ENCODE measurements at regions not wholly inside any gene's neighbourhood (a gene's known extent, or its start where the extent isn't known, plus 50 kb on each side); places are given as distances from the start of the nearest gene placed in this dataset.

DNA sequence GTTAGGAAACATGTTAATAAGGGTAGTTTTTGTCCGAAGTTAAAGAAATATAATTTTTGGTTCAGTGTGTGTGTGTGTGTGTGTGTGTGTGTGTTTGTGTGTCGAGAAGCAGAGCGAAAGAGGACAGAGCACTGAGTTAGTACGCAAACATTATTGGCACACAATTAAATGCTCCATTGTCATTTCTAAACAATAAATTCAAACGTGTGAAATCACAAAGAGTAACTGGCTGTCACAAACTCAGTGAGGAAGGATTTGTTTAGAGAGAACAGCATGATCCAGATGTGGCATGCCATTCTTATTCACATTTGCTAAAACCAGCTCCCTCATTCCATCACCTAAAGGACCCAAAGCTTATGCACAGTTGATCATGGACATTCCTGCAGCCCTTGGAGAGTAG is 970.8 kb downstream of the DTWD2 start:
- no peak overlapping the region for H3K27ac ChIP-seq
- DNase-seq (ENCODE audit: low read depth, low spot score) = no peak

DNA sequence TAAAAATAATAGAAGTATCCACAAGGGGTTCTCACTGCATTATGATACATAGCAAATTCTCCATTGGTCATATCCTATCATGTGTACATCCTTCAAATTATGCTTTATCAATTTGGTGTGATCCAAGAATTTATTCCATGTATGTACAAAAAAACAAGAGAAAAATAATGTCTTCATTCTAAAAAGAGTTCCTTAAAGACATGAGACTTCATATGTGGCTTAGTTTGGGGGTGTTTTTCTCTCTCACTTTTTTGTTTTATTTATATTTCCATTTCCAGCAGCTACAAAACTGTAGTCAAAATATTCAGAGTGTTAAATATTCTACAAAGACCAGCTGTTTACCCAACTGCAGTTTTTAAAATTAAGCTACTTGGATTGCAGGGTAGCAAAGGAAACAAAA is 972.0 kb downstream of the DTWD2 start:
- DNase-seq (ENCODE audit: low read depth, low spot score) = no peak
- no peak overlapping the region for H3K27ac ChIP-seq

DNA sequence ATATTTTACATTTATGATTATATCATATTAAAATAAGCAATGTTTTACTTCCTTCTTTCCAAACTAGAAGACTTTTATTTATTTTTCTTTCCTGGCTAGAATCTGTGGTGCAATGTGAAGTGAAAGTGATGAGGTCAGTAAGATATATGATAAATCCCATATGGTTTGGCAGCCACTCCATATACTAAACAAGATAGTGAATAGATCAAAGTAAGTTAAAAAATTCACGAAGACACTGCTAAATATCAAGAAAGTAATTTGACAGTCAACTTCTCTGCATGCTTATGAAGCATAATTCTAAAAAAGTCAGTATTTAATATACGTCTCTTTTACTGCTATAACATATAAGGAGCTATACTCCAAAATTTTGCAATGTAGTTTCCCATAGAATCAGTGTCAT is 972.8 kb downstream of the DTWD2 start:
- DNase-seq (ENCODE audit: low read depth, low spot score) = no peak
- H3K27ac ChIP-seq = no peak overlapping the region

DNA sequence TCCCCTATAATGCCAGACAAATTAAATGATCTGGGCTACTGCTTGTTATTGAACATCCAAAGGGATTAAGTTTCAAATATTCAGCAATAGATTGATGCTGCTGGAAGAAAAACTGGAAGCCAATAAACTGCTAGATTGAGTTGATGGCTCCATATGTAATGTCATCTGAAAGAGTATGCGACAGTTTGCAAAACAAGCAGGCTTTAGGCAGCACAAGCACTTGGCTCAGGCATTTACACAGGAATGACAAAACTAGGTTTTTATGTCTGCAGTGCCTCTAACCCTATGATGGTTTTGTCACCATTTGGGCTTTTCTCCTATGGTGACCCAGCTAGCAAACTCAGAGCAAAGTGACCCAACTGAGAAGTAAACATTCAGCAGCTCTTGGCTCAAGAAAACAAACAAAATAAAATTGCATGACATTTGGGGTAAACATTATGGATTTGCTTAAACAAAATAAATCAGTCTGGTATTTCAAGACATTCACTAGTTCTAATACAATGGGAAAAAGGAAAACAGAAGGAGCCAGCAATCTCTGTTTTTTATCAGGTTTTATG is 978.5 kb downstream of the DTWD2 start:
- H3K27ac ChIP-seq = no peak overlapping the region
- DNase-seq (ENCODE audit: low read depth, low spot score) = no peak

DNA sequence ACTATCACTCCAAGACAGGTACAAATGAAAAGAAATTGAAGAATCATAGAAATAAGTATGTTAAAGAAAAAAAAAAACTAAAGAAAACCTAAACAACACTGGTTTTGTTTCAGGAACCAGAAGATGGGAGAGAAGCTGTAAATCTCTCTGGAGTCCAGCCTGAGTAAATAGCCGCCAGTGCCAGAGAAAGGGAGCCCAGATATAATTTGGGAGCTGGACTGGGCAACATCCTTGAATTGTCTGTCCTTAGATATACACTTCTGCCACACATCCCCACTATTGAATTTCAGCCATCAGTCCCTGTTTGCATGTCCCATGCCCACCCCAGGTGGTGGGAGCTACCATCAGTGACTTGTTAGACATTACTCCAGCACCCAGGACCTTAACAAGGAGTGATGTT is 979.6 kb downstream of the DTWD2 start:
- no peak overlapping the region for H3K27ac ChIP-seq
- DNase-seq (ENCODE audit: low read depth, low spot score) = no peak

DNA sequence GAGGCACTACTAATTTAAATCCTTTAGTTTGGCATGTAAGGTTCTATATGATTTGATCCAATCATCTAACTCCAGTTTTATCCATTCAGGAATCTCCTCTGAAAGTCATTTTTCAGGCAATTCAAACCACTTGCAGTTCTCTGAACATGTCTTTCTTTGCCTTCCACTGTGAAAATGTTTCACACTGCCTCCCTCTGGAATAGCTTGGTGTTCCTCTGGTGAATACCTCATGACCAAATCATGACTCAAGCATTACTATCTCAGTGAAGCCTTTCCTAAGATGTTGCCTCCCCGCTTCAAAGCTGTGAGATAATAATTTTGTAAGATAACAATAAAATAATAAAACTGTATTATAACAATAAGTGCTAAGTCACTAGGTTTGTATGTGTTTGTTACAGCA is 981.1 kb downstream of the DTWD2 start:
- no peak for DNase-seq (ENCODE audit: low read depth, low spot score)
- no peak overlapping the region for H3K27ac ChIP-seq

DNA sequence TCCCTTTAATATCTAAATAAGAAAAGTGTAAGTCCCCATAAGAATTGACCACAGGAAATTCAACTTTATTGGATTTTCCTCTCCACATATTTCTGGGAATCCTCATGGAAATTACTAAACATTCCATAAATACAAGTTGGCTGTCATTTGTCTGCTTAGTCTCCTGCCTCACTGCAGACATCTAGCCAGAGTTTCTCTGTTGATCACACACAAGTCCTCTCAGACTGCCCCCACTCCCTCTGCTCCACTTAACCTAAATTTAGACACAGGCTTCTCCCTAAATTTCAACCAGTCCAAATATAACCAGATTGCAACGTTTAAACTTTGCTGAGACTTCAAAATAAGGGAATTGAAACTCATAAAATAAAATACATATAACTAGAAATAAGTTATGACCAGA is 982.1 kb downstream of the DTWD2 start:
- H3K27ac ChIP-seq = no peak overlapping the region
- no peak for DNase-seq (ENCODE audit: low read depth, low spot score)

DNA sequence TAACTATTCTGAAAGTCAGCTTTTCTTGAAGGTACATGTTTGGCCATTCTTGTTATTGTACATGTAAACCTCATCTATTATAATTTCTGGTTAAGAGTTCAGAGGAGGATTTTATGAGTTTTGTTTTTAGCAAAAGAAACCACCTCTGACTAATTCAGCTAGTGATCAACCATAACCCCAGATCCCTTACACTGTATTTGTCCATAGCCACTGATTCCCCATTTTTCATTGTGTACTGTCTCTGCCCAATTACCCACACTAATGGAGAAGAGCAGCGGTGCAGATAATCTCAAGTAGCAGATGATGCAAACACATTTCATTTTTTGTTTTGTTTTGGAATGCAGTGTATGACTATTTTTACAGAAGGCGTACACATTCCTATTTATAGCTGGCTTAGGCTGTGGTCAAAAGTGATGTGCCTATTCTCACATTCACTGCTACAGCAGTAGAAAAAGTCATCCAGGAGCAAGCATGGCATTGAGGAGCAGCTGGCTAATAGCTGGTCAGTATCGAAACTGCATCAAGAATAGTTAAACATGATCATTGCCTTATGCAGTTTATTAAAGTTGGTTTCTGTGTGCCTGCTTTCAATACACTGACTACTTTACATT is 988.3 kb downstream of the DTWD2 start:
- no peak for DNase-seq (ENCODE audit: low read depth, low spot score)
- no peak overlapping the region for H3K27ac ChIP-seq

DNA sequence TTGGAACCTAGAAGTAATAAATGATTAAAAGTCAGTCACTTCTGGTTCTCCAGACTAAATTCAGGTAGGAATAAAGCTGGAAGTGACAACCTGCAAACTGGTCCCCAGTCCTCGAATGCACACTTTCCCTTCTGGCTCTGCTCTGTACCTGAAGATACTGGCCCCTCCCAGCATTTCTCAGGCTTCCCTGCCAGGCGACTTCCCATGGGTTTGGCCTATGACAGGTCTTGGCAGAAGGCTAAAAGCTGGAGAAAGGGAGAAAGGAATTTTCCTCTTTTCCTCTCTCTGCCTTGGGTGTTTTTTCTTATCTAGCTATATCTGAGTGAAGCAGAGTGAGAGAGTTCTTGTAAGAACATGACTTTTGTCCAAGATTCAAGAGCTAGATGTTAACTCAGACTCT is 1005.7 kb downstream of the DTWD2 start:
- H3K27ac ChIP-seq = no peak overlapping the region
- DNase-seq (ENCODE audit: low read depth, low spot score) = no peak

DNA sequence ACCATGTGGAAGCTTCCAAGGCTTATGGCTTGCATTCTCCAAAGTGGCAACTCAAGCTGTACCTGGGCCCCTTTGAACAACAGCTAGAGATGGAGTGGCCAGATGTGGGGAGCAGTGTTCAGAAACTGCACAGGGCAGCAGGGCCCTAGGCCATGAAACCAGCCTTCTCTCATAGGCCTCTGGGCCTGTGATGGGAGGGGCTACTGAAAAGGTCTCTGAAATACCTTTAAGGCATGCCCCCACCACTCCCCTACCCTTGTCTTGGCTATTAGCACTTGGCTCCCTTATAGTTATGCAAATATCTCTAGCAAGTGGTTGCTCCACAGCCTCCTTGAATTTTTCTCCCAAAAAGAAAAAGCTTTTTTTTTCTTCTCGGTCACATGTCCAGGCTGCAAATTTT is 1014.6 kb downstream of the DTWD2 start:
- DNase-seq (ENCODE audit: low read depth, low spot score) = no peak
- no peak overlapping the region for H3K27ac ChIP-seq

DNA sequence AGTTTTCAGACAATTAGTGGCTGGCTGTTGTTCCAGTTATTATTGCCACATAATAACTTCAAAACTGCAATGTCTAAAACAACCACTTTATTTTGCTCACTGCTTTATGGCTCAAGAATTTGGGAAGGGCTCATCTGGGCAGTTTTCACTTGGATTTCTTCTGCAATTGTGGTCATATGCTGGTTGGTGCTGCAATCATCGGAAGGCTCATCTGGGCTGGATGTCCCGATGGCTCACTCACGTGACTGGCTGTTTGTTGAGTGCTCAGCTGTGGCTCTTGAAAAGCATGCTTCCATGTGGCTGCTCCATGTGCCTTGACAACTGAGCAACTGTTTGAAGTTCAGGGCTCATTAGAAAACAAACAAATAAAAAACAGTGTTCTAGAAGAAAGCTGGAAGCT is 1032.5 kb downstream of the DTWD2 start:
- no peak overlapping the region for H3K27ac ChIP-seq
- no peak for DNase-seq (ENCODE audit: low read depth, low spot score)

DNA sequence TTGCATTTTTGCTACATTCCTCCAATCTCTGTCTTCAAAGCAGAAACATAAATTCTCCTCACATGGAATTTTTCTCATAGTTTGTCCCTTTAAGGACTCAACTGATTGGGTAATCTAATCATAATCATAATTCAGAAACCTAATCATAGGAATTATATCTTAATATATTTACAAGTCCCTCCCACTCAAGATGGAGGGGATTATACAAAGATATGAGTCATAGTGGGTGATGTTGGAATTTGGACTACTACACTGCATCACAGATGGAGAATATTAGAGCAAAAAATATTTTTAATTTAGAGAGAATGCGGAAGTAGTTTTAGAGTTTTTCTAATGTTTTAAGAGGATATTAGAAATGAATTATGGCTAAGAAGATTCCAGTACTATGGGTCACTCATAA is 1034.0 kb downstream of the DTWD2 start:
- no peak overlapping the region for H3K27ac ChIP-seq
- no peak for DNase-seq (ENCODE audit: low read depth, low spot score)

DNA sequence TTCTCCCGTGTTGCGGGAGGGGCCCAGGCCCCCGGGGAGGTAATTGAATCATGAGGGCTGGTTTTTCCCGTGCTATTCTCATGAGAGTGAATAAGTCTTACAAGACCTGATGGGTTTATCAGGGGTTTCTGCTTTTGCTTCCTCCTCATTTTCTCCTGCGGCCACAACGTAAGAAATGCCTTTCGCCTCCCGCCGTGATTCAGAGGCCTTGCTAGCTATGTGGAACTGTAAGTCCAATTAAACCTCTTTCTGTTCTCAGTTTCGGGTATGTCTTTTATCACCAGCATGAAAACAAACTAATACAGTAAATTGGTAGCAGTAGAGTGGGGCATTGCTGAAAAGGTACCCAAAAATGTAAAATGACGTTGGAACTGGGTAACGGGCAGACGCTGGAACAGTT is 1035.1 kb downstream of the DTWD2 start:
- no peak overlapping the region for H3K27ac ChIP-seq
- DNase-seq (ENCODE audit: low read depth, low spot score) = no peak

DNA sequence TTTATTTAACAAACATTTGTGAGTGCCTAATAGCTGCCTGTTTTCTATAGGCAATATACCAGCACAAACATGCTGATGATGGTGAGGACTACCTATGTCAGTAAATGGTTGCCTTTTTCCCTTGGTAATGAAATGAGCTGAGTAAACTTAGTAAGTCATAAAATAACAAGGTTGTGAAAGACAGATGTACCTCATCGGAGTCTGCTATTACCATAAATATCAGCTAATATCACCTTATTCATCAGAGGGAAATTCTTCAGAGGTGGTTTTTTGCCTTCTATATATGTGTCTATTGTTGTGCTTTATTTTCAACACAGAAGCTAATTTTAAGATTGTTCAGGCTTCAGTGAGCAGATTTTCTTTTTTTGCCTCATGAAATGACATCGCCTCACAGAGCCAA is 1040.5 kb downstream of the DTWD2 start:
- no peak overlapping the region for H3K27ac ChIP-seq

DNA sequence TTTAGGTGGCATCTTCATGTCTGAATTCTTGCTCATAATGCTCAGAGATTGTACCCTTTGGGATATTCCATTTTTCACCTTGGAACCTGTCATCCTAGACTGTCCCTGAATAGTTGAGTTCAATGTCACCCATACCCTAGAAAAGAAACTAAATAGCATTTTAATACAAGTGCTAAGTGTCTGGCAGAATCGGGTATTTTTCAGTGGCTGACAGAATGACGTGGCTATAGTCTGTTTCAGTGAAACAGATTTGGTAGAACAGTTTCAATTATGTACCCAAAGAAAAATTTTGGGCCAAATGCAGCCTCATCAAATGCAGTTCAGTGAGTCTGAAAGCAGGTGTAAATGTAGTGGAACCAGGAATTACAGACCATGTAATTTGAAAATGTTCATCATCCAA is 1041.2 kb downstream of the DTWD2 start:
- no peak for DNase-seq (ENCODE audit: low read depth, low spot score)
- H3K27ac ChIP-seq = no peak overlapping the region

More for the DNA sequence above, 1040.5 kb downstream of the DTWD2 start:
- no peak for DNase-seq (ENCODE audit: low read depth, low spot score)

DNA sequence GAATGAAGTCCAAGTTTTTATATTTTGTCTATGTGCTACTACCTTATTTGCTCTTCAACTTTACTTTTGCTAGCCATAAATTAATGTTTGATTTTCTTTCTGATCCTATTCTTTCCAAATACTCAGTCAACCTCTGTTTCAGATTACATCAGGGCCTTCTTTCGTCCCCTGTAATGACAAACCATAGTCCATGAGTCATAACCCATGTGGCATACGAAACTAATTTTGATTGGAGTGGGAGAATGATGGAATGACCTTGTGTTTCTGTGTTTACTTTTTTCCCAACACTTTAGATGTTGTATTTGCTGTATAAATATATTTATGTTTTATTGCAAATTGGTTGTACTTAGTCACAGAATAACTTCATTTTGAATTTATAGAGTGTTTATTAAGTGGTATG is 1043.1 kb downstream of the DTWD2 start:
- no peak overlapping the region for H3K27ac ChIP-seq
- no peak for DNase-seq (ENCODE audit: low read depth, low spot score)

DNA sequence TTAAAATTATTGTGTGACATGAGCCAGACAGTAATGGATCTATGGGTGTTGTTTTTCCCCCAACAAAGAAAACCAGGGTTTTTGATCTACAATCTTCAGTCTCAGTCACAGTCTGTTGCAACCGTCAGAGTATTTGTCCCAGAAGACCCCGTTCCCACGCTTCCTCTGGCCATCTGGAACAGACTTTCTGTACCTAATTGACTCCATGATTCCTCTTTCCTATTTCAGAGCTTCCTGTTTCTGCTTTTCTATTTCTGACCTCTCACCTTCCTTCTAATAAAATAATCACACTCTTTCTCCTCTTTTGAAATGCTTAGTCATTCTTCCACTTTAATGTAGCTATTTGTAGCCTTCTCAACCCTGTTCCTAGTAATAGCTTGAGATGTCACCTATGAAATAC is 1044.8 kb downstream of the DTWD2 start:
- H3K27ac ChIP-seq = no peak overlapping the region
- DNase-seq (ENCODE audit: low read depth, low spot score) = no peak

DNA sequence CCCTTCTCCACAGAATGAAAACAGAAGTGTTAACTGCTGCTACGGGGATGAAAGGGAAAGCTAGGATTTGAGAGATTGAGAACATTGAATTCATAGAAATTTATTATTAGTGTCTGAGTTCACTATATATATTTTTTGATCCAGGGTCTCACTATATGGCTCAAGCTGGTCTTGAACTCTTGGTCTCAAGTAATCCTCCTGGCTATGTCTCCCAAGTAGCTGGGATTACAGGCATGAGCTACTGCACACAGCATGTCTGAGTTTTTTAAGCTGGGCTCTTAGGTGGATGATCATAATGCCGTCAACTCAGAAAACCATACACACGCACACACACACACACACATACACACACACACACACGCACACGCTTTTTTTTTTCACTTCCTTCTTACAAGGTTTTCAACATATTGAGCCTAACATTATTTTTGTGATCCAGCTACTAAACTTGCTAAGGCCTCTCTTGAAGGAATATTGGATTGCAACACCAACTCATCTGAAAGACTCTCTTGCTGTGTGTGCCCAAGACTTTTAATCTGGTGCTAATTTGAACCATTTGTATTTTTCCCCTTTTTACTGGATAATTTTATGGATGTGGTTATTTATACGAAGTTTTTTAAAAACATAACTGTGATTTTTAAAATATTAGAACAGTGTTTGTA is 1045.4 kb downstream of the DTWD2 start:
- DNase-seq (ENCODE audit: low read depth, low spot score) = no peak
- no peak overlapping the region for H3K27ac ChIP-seq

DNA sequence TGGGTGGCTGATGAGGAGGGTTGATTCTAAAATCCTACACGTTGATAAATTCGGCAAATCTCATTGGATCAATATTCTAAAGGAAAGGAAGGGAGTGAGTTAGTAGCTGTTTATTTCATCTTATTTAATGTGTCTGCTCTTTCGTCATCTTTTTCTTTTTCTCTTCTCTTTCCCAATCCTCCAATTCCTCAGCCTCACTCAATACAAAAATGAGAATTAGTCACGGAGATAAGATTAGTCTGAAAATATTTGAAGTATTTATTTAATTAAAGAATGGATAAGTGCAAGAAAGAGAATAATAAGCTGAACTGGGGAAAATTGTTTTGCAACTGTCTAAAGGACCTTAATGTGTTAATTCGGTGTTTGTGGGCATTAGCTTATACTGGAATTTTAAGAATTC is 1095.1 kb downstream of the DTWD2 start:
- H3K27ac ChIP-seq = no peak overlapping the region
- no peak for DNase-seq (ENCODE audit: low read depth, low spot score)

DNA sequence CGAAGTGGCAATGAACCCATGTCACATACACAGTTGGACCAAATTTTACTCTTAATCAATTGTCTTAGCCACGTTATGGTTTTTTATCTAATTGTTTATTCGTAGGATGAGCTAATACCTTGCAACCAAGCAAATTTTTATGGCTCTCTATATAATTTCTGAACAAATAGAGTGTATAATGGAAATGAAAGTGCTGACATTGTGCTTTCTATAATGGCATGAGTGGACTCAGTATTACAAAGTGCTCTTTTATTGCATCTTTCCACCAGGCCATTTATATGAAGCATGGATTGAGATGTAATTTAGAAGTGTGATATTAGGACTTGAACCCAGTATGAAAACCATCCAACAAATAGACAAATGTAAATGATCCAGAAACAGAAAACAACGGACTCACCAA is 1096.0 kb downstream of the DTWD2 start:
- no peak for DNase-seq (ENCODE audit: low read depth, low spot score)
- no peak overlapping the region for H3K27ac ChIP-seq

DNA sequence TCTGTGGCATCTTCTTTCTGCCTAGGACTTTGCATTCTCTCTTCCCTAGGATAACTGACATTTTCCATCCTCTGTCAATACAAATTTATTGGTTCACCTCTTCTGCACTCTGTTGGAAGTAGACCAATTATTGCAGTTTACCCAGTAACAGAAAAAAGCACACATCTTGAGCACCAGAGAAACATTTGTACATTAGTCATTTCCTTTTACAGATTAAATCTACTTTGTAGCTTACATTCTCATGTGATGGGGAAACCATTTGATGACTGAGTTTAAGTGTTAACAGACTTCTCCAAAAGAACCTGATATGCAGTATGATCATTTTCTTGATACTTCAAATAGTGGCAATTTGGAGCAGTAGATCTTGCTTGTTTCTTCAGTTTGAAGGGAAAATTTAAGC is 1098.8 kb downstream of the DTWD2 start:
- H3K27ac ChIP-seq = no peak overlapping the region
- DNase-seq (ENCODE audit: low read depth, low spot score) = no peak

DNA sequence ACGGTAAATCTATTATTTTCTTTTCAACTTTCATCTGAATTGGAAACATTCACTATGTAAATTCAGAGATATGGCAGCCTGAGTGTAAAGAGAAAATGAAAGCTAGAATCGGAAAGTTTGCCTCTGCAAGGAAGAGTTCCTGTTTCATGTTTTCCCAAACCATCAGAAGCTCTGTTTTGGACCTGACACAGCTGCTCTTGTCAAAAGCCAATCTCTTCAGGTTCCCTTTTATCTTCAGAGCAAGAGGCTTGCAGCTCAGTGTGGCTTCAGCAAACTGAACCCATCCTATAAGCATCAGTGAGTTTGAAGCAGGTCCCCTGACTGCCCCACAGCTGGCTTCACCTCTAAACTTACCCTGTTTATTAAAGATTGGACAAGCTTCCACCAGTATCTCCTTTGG is 1099.7 kb downstream of the DTWD2 start:
- no peak overlapping the region for H3K27ac ChIP-seq
- DNase-seq (ENCODE audit: low read depth, low spot score) = no peak

All from epithelial cell of prostate (primary cell).